Liver (tissue), 8 donors: ENCODE measurements at regions not wholly inside any gene's neighbourhood (a gene's known extent, or its start where the extent isn't known, plus 50 kb on each side); places are given as distances from the start of the nearest gene placed in this dataset.

Source experiments
- DNase-seq: peaks from one replicate; pipeline ENCODE4 v3.0.0-alpha.2; 2017; ENCODE audit warnings: low spot score
- H3K27ac ChIP-seq, 2 donors: one replicate each; pipeline ENCODE4 v1.7.0; 2013; ENCODE audit warnings: inconsistent platforms in 2 of 2, low read length in 2 of 2, control low read depth in 1 of 2, low read depth in 1 of 2, mild to moderate bottlenecking in 1 of 2
- H3K27me3 ChIP-seq, 4 donors: one replicate each; pipeline versions ENCODE4 v1.6.1 to v1.7.0; 2013; ENCODE audit warnings: low read length in 3 of 4, inconsistent platforms in 1 of 4, mild to moderate bottlenecking in 1 of 4, moderate library complexity in 1 of 4; ENCODE audit not compliant: control insufficient read depth in 4 of 4, insufficient read depth in 4 of 4
- H3K36me3 ChIP-seq, 4 donors: one replicate each; pipeline versions ENCODE4 v1.6.1 to v1.7.0; 2013; ENCODE audit warnings: low read length in 3 of 4, mild to moderate bottlenecking in 3 of 4, low read depth in 1 of 4, moderate library complexity in 1 of 4; ENCODE audit not compliant: control insufficient read depth in 4 of 4, insufficient read depth in 3 of 4
- H3K4me1 ChIP-seq, 4 donors: one replicate each; pipeline versions ENCODE4 v1.6.1 to v1.7.0; 2013; ENCODE audit warnings: low read length in 3 of 4, mild to moderate bottlenecking in 3 of 4, moderate library complexity in 1 of 4; ENCODE audit not compliant: control insufficient read depth in 4 of 4, insufficient read depth in 4 of 4
- H3K4me3 ChIP-seq, 3 donors: one replicate each; pipeline versions ENCODE4 v1.6.1 to v1.7.0; 2013; ENCODE audit warnings: low read length in 3 of 3, control low read depth in 1 of 3, low read depth in 1 of 3, mild to moderate bottlenecking in 1 of 3
- H3K9ac ChIP-seq, 2 donors: one replicate each; pipeline ENCODE4 v1.7.0; 2013; ENCODE audit warnings: low read length in 2 of 2, mild to moderate bottlenecking in 2 of 2, moderate library complexity in 2 of 2, control low read depth in 1 of 2, low read depth in 1 of 2
- H3K9me3 ChIP-seq, 4 donors: one replicate each; pipeline versions ENCODE4 v1.6.1 to v1.7.0; 2013; ENCODE audit warnings: low read length in 3 of 4; ENCODE audit not compliant: control insufficient read depth in 4 of 4
- CTCF ChIP-seq: fragments of 150-350 bp; IDR thresholded peaks from 2 replicates; pipeline ENCODE4 v1.5.1; 2017; ENCODE audit warnings: improper control_type of control experiment, low read depth, low read length; ENCODE audit not compliant: missing input control
- EGR1 ChIP-seq, 2 donors: IDR thresholded peaks; 2 replicates each; pipeline ENCODE4 v1.6.1; 2016 to 2018; ENCODE audit warnings: antibody characterized with exemption in 2 of 2, low read depth in 2 of 2
- FOXA1 ChIP-seq: IDR thresholded peaks from 2 replicates; pipeline ENCODE4 v1.6.1; 2016; ENCODE audit warnings: antibody characterized with exemption
- FOXA2 ChIP-seq: IDR thresholded peaks from 2 replicates; pipeline ENCODE4 v1.6.1; 2016; ENCODE audit warnings: antibody characterized with exemption
- GABPA ChIP-seq, 2 donors: IDR thresholded peaks in 1 of 2; conservative IDR thresholded peaks in 1 of 2; 2 replicates each; pipeline ENCODE4 v1.6.1; 2016; ENCODE audit warnings: antibody characterized with exemption in 2 of 2, mild to moderate bottlenecking in 1 of 2, moderate library complexity in 1 of 2
- HNF4A ChIP-seq, 2 donors: conservative IDR thresholded peaks; 2 replicates each; pipeline ENCODE4 v1.6.1; 2016; ENCODE audit warnings: antibody characterized with exemption in 2 of 2, mild to moderate bottlenecking in 2 of 2
- HNF4G ChIP-seq: IDR thresholded peaks from 2 replicates; pipeline ENCODE4 v1.6.1; 2016; ENCODE audit warnings: antibody characterized with exemption
- JUND ChIP-seq, 2 donors: IDR thresholded peaks; 2 replicates each; pipeline ENCODE4 v1.6.1; 2016; ENCODE audit warnings: antibody characterized with exemption in 2 of 2
- MAX ChIP-seq: IDR thresholded peaks from 2 replicates; pipeline ENCODE4 v1.6.1; 2016; ENCODE audit warnings: antibody characterized with exemption
- NR2F2 ChIP-seq: IDR thresholded peaks from 2 replicates; pipeline ENCODE4 v1.6.1; 2016; ENCODE audit warnings: antibody characterized with exemption
- RAD21 ChIP-seq, 2 donors: IDR thresholded peaks; 2 replicates each; pipeline ENCODE4 v1.6.1; 2016; ENCODE audit warnings: antibody characterized with exemption in 2 of 2, mild to moderate bottlenecking in 2 of 2
- RXRA ChIP-seq, 2 donors: IDR thresholded peaks; 2 replicates each; pipeline ENCODE4 v1.6.1; 2017 to 2018; ENCODE audit warnings: antibody characterized with exemption in 2 of 2, mild to moderate bottlenecking in 1 of 2
- SP1 ChIP-seq: IDR thresholded peaks from 2 replicates; pipeline ENCODE4 v1.6.1; 2018; ENCODE audit warnings: antibody characterized with exemption, mild to moderate bottlenecking
- TAF1 ChIP-seq: conservative IDR thresholded peaks from 2 replicates; pipeline ENCODE4 v1.6.1; 2016; ENCODE audit warnings: antibody characterized with exemption, mild to moderate bottlenecking
- YY1 ChIP-seq: IDR thresholded peaks from 2 replicates; pipeline ENCODE4 v1.6.1; 2016; ENCODE audit warnings: antibody characterized with exemption, mild to moderate bottlenecking
- ZBTB33 ChIP-seq: IDR thresholded peaks from 2 replicates; pipeline ENCODE4 v1.6.1; 2016; ENCODE audit warnings: antibody characterized with exemption
- WGBS: extraction: QIAGEN DNeasy Blood & Tissue Kit; methylation state at CpG from one replicate; pipeline ENCODE4 v1.1.7; 2013; 5-methylcytosine and 5-hydroxymethylcytosine counted together
- TF ChIP-seq, protein P1 (sequence below): IDR thresholded peaks from 2 replicates; pipeline ENCODE4 v1.6.1; 2016; ENCODE audit warnings: antibody characterized with exemption, mild to moderate bottlenecking
- TF ChIP-seq, protein P2 (sequence below): IDR thresholded peaks from 2 replicates; pipeline ENCODE4 v1.6.1; 2016; ENCODE audit warnings: antibody characterized with exemption
- donor health status: healthy.
- donor health status: healthy.
- donor health status: healthy.
- donor health status: healthy.
- donor health status: healthy.

DNA sequence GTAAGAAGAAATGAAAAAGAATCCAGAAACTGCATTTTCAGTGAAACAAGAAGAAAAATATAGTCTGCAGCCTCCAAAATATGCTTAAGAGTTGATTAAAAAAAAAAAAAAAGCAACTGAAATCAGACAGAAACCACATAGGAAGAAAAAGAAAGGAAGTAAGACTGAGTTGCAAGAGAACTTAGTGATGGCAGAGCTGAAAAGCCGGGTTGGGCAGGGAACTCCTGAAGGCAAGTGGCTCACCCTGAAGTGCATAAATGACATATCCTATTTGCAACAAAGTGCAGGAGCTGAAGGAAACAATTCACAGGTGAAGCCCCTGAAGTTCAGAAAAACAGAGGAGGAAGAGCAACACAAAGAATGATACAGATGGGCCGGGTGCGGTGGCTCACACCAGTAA is 108.8 kb upstream of the SLC25A36 start (continued):
- TF ChIP-seq ZBTB33 (no peak), CTCF (no peak), HNF4G (no peak), HNF4A (conservative IDR thresholded peaks at IDR 0.05) (no peak), TAF1 (no peak), JUND (IDR thresholded peaks at IDR 0.05) (no peak), FOXA1 (no peak)

- no peaks in the 10 kb centered on the region for H3K36me3 ChIP-seq
- no peak overlapping the region for H3K27ac ChIP-seq
- no peaks in the 10 kb centered on the region for H3K4me1 ChIP-seq
- no peaks in the 10 kb centered on the region for H3K27me3 ChIP-seq
- DNase-seq = no peak
- H3K9me3 ChIP-seq = no peaks in the 10 kb centered on the region
- TF ChIP-seq HNF4A (conservative IDR thresholded peaks at IDR 0.05) (no peak), FOXA1 (no peak), EGR1 (IDR thresholded peaks at IDR 0.05; ENCODE audit: low read depth in 2 of 2) (no peak), MAX (no peak), RXRA (IDR thresholded peaks at IDR 0.05) (no peak), CTCF (no peak), ZBTB33 (no peak), HNF4G (no peak), JUND (IDR thresholded peaks at IDR 0.05) (no peak), TAF1 (no peak), RAD21 (IDR thresholded peaks at IDR 0.05) (no peak), SP1 (no peak), NR2F2 (no peak), YY1 (no peak), FOXA2 (no peak), GABPA (IDR thresholded peaks at IDR 0.05 in 1 of 2, conservative IDR thresholded peaks at IDR 0.05 in 1 of 2) (no peak)
- TF ChIP-seq, protein P1, sequence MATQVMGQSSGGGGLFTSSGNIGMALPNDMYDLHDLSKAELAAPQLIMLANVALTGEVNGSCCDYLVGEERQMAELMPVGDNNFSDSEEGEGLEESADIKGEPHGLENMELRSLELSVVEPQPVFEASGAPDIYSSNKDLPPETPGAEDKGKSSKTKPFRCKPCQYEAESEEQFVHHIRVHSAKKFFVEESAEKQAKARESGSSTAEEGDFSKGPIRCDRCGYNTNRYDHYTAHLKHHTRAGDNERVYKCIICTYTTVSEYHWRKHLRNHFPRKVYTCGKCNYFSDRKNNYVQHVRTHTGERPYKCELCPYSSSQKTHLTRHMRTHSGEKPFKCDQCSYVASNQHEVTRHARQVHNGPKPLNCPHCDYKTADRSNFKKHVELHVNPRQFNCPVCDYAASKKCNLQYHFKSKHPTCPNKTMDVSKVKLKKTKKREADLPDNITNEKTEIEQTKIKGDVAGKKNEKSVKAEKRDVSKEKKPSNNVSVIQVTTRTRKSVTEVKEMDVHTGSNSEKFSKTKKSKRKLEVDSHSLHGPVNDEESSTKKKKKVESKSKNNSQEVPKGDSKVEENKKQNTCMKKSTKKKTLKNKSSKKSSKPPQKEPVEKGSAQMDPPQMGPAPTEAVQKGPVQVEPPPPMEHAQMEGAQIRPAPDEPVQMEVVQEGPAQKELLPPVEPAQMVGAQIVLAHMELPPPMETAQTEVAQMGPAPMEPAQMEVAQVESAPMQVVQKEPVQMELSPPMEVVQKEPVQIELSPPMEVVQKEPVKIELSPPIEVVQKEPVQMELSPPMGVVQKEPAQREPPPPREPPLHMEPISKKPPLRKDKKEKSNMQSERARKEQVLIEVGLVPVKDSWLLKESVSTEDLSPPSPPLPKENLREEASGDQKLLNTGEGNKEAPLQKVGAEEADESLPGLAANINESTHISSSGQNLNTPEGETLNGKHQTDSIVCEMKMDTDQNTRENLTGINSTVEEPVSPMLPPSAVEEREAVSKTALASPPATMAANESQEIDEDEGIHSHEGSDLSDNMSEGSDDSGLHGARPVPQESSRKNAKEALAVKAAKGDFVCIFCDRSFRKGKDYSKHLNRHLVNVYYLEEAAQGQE = no peak
- TF ChIP-seq, protein P2, sequence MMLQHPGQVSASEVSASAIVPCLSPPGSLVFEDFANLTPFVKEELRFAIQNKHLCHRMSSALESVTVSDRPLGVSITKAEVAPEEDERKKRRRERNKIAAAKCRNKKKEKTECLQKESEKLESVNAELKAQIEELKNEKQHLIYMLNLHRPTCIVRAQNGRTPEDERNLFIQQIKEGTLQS = no peak
- H3K9ac ChIP-seq = no peak overlapping the region
- WGBS = 79% methylated on average over 5 of the region's 5 CpGs
- no peak overlapping the region for H3K4me3 ChIP-seq
Measured at GRCh38 chr3:140834266-140835037, 107.2 kb upstream of the SLC25A36 start.
